Endothelial cell of umbilical vein (primary cell): ENCODE measurements at regions not wholly inside any gene's neighbourhood (a gene's known extent, or its start where the extent isn't known, plus 50 kb on each side); places are given as distances from the start of the nearest gene placed in this dataset.

ENCODE experiments used
- BruUV-seq: library from RNA; stranded (reverse); fragments of 400-500 nt; replicated peaks from 2 replicates; lab custom pipeline; 2021; lab: Mats Ljungman, UMichigan
- CTCF ChIA-PET: fragments of 300-600, 350-600 bp; sonication (Branson Sonifier 250); formaldehyde crosslinking; loops from one replicate; lab custom pipeline; 2021; ENCODE audit warnings: antibody characterized with exemption, inconsistent platforms; lab: Charles Lee
- POLR2A ChIA-PET: fragments of 300-600, 350-600 bp; sonication (Branson Sonifier 250); formaldehyde crosslinking; loops from one replicate; lab custom pipeline; 2021; ENCODE audit warnings: antibody characterized with exemption, inconsistent platforms; lab: Charles Lee
- DNase-seq: peaks from one replicate; pipeline ENCODE4 v3.0.0-alpha.2; 2011; ENCODE audit warnings: low read depth, low spot score
- FAIRE-seq: peaks from 2 replicates; lab custom pipeline; 2011; peaks lifted over from hg19 to GRCh38; lab: Jason Lieb, UNC
- H2AFZ ChIP-seq: 2 replicates; pipeline ENCODE4 v1.6.0; 2012; ENCODE audit warnings: low read depth, low read length, control low read depth, inconsistent platforms
- H3K27ac ChIP-seq: 2 replicates; pipeline ENCODE4 v1.5.1; 2011; ENCODE audit warnings: low read depth, mild to moderate bottlenecking, control low read depth, low read length, moderate library complexity; ENCODE audit not compliant: insufficient read depth
- H3K27me3 ChIP-seq, 2 experiments: 2 replicates each; pipeline versions ENCODE4 v1.6.0 to v1.6.1; 2011; ENCODE audit warnings: low read length in 2 of 2, mixed read lengths in 1 of 2; ENCODE audit not compliant: control insufficient read depth in 2 of 2, insufficient read depth in 2 of 2
- H3K36me3 ChIP-seq, 2 experiments: 2 replicates in 1 of 2; 3 replicates in 1 of 2; pipeline ENCODE4 v1.5.1; 2011; ENCODE audit warnings: low read length in 2 of 2, mild to moderate bottlenecking in 1 of 2, moderate library complexity in 1 of 2; ENCODE audit not compliant: control insufficient read depth in 2 of 2, insufficient read depth in 2 of 2; ENCODE audit errors: extremely low read depth in 1 of 2
- H3K4me1 ChIP-seq: 3 replicates; pipeline ENCODE4 v1.5.1; 2011; ENCODE audit warnings: mild to moderate bottlenecking, low read length; ENCODE audit not compliant: control insufficient read depth, insufficient read depth; ENCODE audit errors: extremely low read depth
- H3K4me2 ChIP-seq: 2 replicates; pipeline ENCODE4 v1.6.1; 2011; ENCODE audit warnings: low read length, control low read depth, mixed read lengths; ENCODE audit not compliant: insufficient read depth
- H3K4me3 ChIP-seq, 3 experiments: fragments of 200-600 bp in 1 of 3; sonication (generic), shearing (Covaris generic) in 1 of 3; replicated peaks in 1 of 3; 2 replicates each; pipeline ENCODE4 v1.5.1; 2011 to 2016; ENCODE audit warnings: control low read depth in 3 of 3, low read length in 3 of 3, mild to moderate bottlenecking in 2 of 3, inconsistent platforms in 1 of 3, low read depth in 1 of 3, moderate library complexity in 1 of 3; ENCODE audit not compliant: insufficient read depth in 1 of 3
- H3K79me2 ChIP-seq: 2 replicates; pipeline ENCODE4 v1.6.0; 2012; ENCODE audit warnings: low read length, inconsistent platforms; ENCODE audit not compliant: control insufficient read depth, insufficient read depth
- H3K9ac ChIP-seq: replicated peaks from 2 replicates; pipeline ENCODE3; 2011; ENCODE audit warnings: low read length, control low read depth; ENCODE audit not compliant: insufficient read depth; ENCODE audit errors: extremely low read depth
- H3K9me1 ChIP-seq: replicated peaks from 3 replicates; pipeline ENCODE4 v1.6.0; 2011; ENCODE audit warnings: mild to moderate bottlenecking, low read length; ENCODE audit not compliant: control insufficient read depth, insufficient read depth; ENCODE audit errors: extremely low read depth
- H3K9me3 ChIP-seq: replicated peaks from 2 replicates; pipeline ENCODE4 v1.5.1; 2012; ENCODE audit warnings: low read length, inconsistent platforms; ENCODE audit not compliant: control insufficient read depth, insufficient read depth
- H4K20me1 ChIP-seq: replicated peaks from 2 replicates; pipeline ENCODE3; 2011; ENCODE audit warnings: mild to moderate bottlenecking, low read length; ENCODE audit not compliant: control insufficient read depth, insufficient read depth; ENCODE audit errors: extremely low read depth
- EZH2 ChIP-seq: IDR thresholded peaks from 2 replicates; pipeline ENCODE4 v1.6.1; 2012; ENCODE audit warnings: borderline replicate concordance, low read depth, mild to moderate bottlenecking, moderate library complexity, low read length, inconsistent platforms; ENCODE audit not compliant: severe bottlenecking
- FOS ChIP-seq: IDR thresholded peaks from 2 replicates; pipeline ENCODE4 v1.6.1; 2011; ENCODE audit warnings: mild to moderate bottlenecking, low read length, moderate library complexity, borderline replicate concordance; ENCODE audit not compliant: insufficient read depth
- GATA2 ChIP-seq: IDR thresholded peaks from 2 replicates; pipeline ENCODE4 v1.7.0; 2011; ENCODE audit warnings: low read depth, mild to moderate bottlenecking, moderate library complexity, mixed read lengths, low read length; ENCODE audit not compliant: insufficient read length, insufficient read depth
- JUN ChIP-seq: IDR thresholded peaks from 2 replicates; pipeline ENCODE4 v1.6.1; 2011; ENCODE audit warnings: borderline replicate concordance, low read depth; ENCODE audit not compliant: insufficient read length, insufficient read depth
- MYC ChIP-seq: IDR thresholded peaks from one replicate; pipeline ENCODE4 v1.6.1; 2011; ENCODE audit warnings: mild to moderate bottlenecking, low read depth, low read length
- POLR2A ChIP-seq: IDR thresholded peaks from 2 replicates; pipeline ENCODE4 v1.6.1; 2012; ENCODE audit warnings: low read depth, mild to moderate bottlenecking, control low read depth, low read length
- POLR2AphosphoS5 ChIP-seq: IDR thresholded peaks from 2 replicates; pipeline ENCODE4 v1.6.1; 2012; ENCODE audit warnings: low read depth, mild to moderate bottlenecking, control low read depth, low read length, moderate library complexity; ENCODE audit not compliant: insufficient read depth
- dilution Hi-C: fragments of 300-500 bp; cut with MboI; formaldehyde crosslinking; loops from one replicate; pipeline ENCODE4 v1.15.0; 2019; ENCODE audit warnings: low sequenced_read_pairs; ENCODE audit not compliant: extremely low pct_ligation_motif_present
- intact Hi-C: fragments of 100-400 bp; cut with micrococcal nuclease; formaldehyde crosslinking; loops from one replicate; pipeline ENCODE4 v1.10.0; 2022
- TF ChIP-seq, protein P1 (sequence below): IDR thresholded peaks from 2 replicates; pipeline ENCODE4 v1.6.1; 2011; ENCODE audit not compliant: insufficient read depth, insufficient read length
- TF ChIP-seq, protein P2 (sequence below), 2 donors: IDR thresholded peaks; 1 replicate in 1 of 2; 2 replicates in 1 of 2; pipeline ENCODE4 v1.5.1; 2011; ENCODE audit warnings: low read length in 2 of 2, mild to moderate bottlenecking in 2 of 2, moderate library complexity in 2 of 2, control low read depth in 1 of 2, inconsistent platforms in 1 of 2, low read depth in 1 of 2; ENCODE audit not compliant: insufficient read depth in 1 of 2; ENCODE audit errors: extremely low read depth in 1 of 2

DNA sequence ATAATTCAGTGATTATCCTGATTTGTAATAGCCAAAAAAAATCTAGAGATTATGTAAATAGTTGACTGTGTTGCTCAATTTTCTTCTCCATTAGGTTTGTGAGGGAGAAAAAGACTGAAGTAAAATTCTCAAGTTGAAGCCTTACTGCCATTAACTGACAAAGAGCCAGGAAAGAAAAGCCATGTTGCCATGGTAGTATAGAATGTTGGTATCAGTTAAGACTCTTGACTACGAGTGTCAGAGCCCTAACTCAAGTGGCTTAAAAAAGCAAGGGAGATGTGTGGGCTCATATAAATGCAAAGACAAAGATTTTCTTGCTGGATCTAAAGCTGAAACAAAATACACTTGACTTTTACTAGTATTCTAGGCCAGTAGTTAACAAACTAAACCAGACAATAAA is 571.7 kb downstream of the KCTD16 start:
- Histone ChIP-seq H3K9me3 (no peaks in the 10 kb centered on the region), H3K79me2 (no peaks in the 10 kb centered on the region), H2AFZ (no peak overlapping the region), H3K4me3 (no peak overlapping the region), H3K4me1 (no peaks in the 10 kb centered on the region), H3K27me3 (no peaks in the 10 kb centered on the region), H3K4me2 (no peak overlapping the region), H3K36me3 (no peaks in the 10 kb centered on the region), H3K9ac (no peak overlapping the region), H3K27ac (no peak overlapping the region), H4K20me1 (no peaks in the 10 kb centered on the region), H3K9me1 (no peaks in the 10 kb centered on the region)
- dilution Hi-C loops (no loop called here), intact Hi-C loops (no loop called here)
- no TSS peak for BruUV-seq
- POLR2A ChIA-PET: no interaction called here
- CTCF ChIA-PET: no interaction called here
- FAIRE-seq: no peak
- no peak for DNase-seq
- no peak for TF ChIP-seq GATA2
- no peak for TF ChIP-seq POLR2AphosphoS5
- TF ChIP-seq JUN: no peak
- no peak for TF ChIP-seq POLR2A
- TF ChIP-seq, protein P1, sequence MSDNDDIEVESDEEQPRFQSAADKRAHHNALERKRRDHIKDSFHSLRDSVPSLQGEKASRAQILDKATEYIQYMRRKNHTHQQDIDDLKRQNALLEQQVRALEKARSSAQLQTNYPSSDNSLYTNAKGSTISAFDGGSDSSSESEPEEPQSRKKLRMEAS: no peak
- no peak for TF ChIP-seq MYC
- TF ChIP-seq EZH2: no peak
- TF ChIP-seq, protein P2, sequence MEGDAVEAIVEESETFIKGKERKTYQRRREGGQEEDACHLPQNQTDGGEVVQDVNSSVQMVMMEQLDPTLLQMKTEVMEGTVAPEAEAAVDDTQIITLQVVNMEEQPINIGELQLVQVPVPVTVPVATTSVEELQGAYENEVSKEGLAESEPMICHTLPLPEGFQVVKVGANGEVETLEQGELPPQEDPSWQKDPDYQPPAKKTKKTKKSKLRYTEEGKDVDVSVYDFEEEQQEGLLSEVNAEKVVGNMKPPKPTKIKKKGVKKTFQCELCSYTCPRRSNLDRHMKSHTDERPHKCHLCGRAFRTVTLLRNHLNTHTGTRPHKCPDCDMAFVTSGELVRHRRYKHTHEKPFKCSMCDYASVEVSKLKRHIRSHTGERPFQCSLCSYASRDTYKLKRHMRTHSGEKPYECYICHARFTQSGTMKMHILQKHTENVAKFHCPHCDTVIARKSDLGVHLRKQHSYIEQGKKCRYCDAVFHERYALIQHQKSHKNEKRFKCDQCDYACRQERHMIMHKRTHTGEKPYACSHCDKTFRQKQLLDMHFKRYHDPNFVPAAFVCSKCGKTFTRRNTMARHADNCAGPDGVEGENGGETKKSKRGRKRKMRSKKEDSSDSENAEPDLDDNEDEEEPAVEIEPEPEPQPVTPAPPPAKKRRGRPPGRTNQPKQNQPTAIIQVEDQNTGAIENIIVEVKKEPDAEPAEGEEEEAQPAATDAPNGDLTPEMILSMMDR (IDR thresholded peaks at IDR 0.05; ENCODE audit: extremely low read depth in 1 of 2, insufficient read depth in 1 of 2, low read depth in 1 of 2, low read length in 2 of 2): no peak
- TF ChIP-seq FOS: no peak
